Activated naive CD4-positive, alpha-beta T cell treated with anti-CD3 and anti-CD28 coated beads, Interleukin-2, amount 50 U/mL, for 72 hours (primary cell): ENCODE measurements at regions not wholly inside any gene's neighbourhood (a gene's known extent, or its start where the extent isn't known, plus 50 kb on each side); places are given as distances from the start of the nearest gene placed in this dataset.
"Not testable (repeated sequence)": the region's sequence is repeated elsewhere in the genome, so short reads cannot be mapped to it uniquely, and the experiment has no call there.

Experiments
- ATAC-seq, 2 donors: fragments of 150-1000 bp; cut with Tn5 transposase; 2 replicates each; pipeline ENCODE4 v1.10.0; 2021; ENCODE audit warnings: mild to moderate bottlenecking in 2 of 2, moderate library complexity in 2 of 2
- DNase-seq, 2 donors: peaks; one replicate each; pipeline ENCODE4 v3.0.0; 2021 to 2022; ENCODE audit warnings: low spot score in 2 of 2
- H3K27ac Mint-ChIP-seq, 2 donors: one replicate each; pipeline ENCODE4 v1.8.0; 2022; ENCODE audit warnings: mild to moderate bottlenecking in 2 of 2, mixed read lengths in 2 of 2
- H3K36me3 Mint-ChIP-seq, 2 donors: one replicate each; pipeline ENCODE4 v1.8.0; 2022; ENCODE audit warnings: mixed read lengths in 2 of 2
- H3K9me3 Mint-ChIP-seq, 2 donors: one replicate each; pipeline ENCODE4 v1.8.0; 2022; ENCODE audit warnings: mixed read lengths in 2 of 2

GRCh38 chr19:34579281-34580054, 97.5 kb downstream of the SCGB2B2 start:
- Mint-ChIP-seq H3K9me3 (peaks cover 1 to 5% of the 10 kb centered on the region in 2 donors), H3K36me3 (peaks cover 7% of the 10 kb centered on the region in 2 donors), H3K27ac (no peak overlapping the region)
- DNase-seq (no peak), ATAC-seq (no peak)

DNA sequence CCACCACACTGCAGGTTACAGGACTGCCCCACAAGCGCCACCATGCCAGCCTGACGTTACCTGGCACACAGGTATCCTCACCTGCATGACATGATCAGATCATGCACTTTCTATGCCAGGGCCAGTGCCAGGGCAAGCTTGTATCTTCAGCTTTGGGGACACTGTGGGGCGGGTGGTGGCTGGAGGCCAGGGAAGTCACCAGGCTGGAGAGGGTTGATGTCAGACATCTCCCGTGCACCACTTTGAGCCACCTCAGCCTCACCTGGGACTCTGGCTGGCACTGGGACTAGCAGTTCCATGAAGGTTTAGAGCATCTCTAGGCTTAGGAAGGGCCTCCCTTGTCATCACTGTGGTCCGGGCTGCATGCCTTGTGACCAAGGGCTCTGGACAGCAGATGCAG, 97.2 kb downstream of the WTIP start:
- Mint-ChIP-seq H3K36me3 (peaks cover 6 to 7% of the 10 kb centered on the region in 2 donors), H3K9me3 (peaks cover 0 to under 1% of the 10 kb centered on the region in 2 donors), H3K27ac (no peak overlapping the region)
- ATAC-seq (no peak), DNase-seq (no peak)

DNA sequence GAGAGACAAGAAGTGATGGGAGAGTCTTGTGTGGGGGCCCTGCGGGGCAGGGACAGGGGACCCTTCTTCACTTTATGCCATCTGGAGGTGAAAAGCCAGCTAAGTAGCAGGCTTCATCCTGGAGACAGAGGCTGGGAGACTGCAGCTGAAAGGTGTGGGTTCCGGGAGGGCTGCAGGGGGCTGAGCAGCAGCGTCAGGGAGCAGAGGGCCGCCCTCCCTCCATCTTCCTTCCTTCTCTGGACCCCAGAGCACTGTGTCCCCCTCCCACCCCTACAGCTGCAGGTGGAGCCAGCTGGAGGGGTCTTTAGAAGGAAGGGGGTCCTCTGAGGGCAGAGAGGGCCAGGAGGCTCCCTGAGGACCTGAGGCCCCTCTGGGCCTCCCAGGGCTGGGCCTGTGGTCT, 96.6 kb downstream of the WTIP start:
- Mint-ChIP-seq H3K9me3 (peaks cover 0 to under 1% of the 10 kb centered on the region in 2 donors), H3K27ac (no peak overlapping the region), H3K36me3 (peaks cover 7 to 10% of the 10 kb centered on the region in 2 donors)
- DNase-seq (no peak), ATAC-seq (no peak)

DNA sequence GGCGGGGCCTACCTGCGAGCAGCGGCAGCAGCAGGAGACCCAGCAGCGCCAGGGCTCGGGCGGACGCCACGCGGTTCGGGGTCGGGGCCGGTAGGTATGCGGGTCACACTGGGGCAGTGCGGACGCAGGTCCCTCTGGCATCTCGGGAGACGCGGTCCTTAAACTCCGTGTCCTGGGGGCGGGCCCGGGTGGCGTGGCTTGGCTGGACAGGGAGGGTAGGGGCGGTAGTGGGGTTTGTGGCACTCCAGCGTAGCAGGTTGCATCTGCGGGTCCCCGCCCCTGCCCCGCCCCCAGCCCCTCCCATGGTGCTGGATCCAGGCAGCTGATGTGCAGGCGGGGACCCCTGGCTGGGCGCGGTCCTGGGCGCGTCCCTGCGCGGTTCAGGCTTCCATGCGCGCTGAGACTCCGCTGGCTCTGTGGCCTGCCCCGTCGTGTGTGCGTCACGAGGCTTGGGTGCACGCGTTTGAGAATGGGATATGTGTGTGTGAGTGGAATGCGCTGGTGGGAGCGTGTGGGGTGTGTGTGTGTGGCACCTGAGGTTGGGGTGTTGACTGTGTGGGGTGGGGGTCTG, 96.1 kb downstream of the WTIP start:
- Mint-ChIP-seq H3K27ac (no peak overlapping the region), H3K9me3 (peaks cover 0 to 4% of the 10 kb centered on the region in 2 donors), H3K36me3 (peaks cover 7 to 10% of the 10 kb centered on the region in 2 donors)
- no peak for DNase-seq
- ATAC-seq: no peak

GRCh38 chr19:34577056-34577455, 95.5 kb downstream of the WTIP start:
- no peak for ATAC-seq

GRCh38 chr19:34576292-34576691, 94.7 kb downstream of the WTIP start:
- Mint-ChIP-seq H3K27ac (no peak overlapping the region), H3K9me3 (peaks cover 0 to 4% of the 10 kb centered on the region in 2 donors), H3K36me3 (peaks cover 7 to 10% of the 10 kb centered on the region in 2 donors)
- ATAC-seq (no peak), DNase-seq (no peak)

More at GRCh38 chr19:34577056-34577455, 95.5 kb downstream of the WTIP start:
- H3K36me3 Mint-ChIP-seq: peaks cover 7 to 10% of the 10 kb centered on the region in 2 donors
- no peak overlapping the region for H3K27ac Mint-ChIP-seq
- DNase-seq: no peak
- peaks cover 0 to 4% of the 10 kb centered on the region in 2 donors for H3K9me3 Mint-ChIP-seq

GRCh38 chr19:34575206-34575605, 93.6 kb downstream of the WTIP start:
- DNase-seq (no peak), ATAC-seq (no peak)
- peaks cover 5 to 9% of the 10 kb centered on the region in 2 donors for H3K9me3 Mint-ChIP-seq
- H3K36me3 Mint-ChIP-seq: peaks cover 13 to 14% of the 10 kb centered on the region in 2 donors
- H3K27ac Mint-ChIP-seq: no peak overlapping the region

GRCh38 chr19:34574704-34575103, 93.1 kb downstream of the WTIP start:
- no peak for ATAC-seq
- Mint-ChIP-seq H3K36me3 (peaks cover 15 to 18% of the 10 kb centered on the region in 2 donors), H3K27ac (no peak overlapping the region), H3K9me3 (peaks cover 6 to 10% of the 10 kb centered on the region in 2 donors)
- no peak for DNase-seq

DNA sequence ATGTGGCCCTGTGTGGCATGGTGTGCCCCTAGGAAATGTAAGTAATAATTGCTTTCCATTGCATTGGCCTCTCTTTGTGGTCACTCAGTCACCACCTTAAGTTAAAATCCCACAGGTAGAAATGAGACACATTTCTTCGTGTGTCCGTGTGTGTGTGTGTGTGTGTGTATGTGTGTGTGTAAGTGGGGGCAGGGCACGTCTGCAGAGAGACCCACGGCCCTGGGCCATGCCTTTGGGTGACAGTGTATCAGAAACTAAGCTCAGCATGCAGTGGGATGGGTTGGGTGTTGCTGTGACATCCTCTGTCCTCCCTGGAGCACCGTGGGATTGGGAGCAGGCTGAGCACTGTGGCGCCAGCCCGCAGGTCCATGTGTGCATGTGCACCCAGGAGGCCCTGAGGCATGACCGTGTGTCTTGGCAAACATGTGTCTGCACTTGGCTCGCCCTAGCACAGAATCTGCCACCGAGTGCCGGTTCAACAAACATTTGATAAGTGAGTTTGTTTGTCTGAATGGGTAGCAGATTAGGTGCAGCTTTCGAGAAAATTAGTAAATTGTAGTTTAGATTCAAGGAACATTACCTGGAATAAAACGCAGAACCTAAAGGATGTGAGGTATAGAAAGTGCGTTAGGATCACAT, 91.8 kb downstream of the WTIP start:
- no peak for ATAC-seq
- H3K36me3 Mint-ChIP-seq: peaks cover 22 to 25% of the 10 kb centered on the region in 2 donors
- peak overlapping the region in 1 of 2 donors; percentile 44 for H3K27ac Mint-ChIP-seq
- peaks cover 15 to 17% of the 10 kb centered on the region in 2 donors for H3K9me3 Mint-ChIP-seq
- DNase-seq: no peak

- not testable (repeated sequence) for DNase-seq, ATAC-seq, H3K27ac Mint-ChIP-seq
- Mint-ChIP-seq H3K9me3 (peaks cover 31 to 36% of the 10 kb centered on the region in 2 donors), H3K36me3 (peaks cover 36 to 40% of the 10 kb centered on the region in 2 donors)
Measured at GRCh38 chr19:34570140-34570539, 88.6 kb downstream of the WTIP start.

DNA sequence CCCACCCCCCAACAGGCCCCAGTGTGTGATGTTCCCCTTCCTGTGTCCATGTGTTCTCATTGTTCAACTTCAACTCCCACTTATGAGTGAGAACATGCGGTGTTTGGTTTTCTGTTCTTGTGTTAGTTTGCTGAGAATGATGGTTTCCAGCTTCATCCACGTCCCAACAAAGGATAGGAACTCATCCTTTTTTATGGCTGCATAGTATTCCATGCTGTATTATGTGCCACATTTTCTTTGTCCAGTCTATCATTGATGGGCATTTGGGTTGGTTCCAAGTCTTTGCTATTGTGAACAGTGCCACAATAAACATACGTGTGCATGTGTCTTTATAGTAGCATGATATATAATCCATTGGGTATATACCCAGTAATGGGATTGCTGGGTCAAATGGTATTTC, 80.8 kb downstream of the WTIP start:
- DNase-seq, ATAC-seq, H3K27ac Mint-ChIP-seq: not testable (repeated sequence)
- Mint-ChIP-seq H3K9me3 (peaks cover 15 to 25% of the 10 kb centered on the region in 2 donors), H3K36me3 (peaks cover 15 to 20% of the 10 kb centered on the region in 2 donors)
